ENCODE measurements at regions not wholly inside any gene's neighbourhood (a gene's known extent, or its start where the extent isn't known, plus 50 kb on each side); places are given as distances from the start of the nearest gene placed in this dataset.
"Not testable (repeated sequence)": the region's sequence is repeated elsewhere in the genome, so short reads cannot be mapped to it uniquely, and the experiment has no call there.

DNA sequence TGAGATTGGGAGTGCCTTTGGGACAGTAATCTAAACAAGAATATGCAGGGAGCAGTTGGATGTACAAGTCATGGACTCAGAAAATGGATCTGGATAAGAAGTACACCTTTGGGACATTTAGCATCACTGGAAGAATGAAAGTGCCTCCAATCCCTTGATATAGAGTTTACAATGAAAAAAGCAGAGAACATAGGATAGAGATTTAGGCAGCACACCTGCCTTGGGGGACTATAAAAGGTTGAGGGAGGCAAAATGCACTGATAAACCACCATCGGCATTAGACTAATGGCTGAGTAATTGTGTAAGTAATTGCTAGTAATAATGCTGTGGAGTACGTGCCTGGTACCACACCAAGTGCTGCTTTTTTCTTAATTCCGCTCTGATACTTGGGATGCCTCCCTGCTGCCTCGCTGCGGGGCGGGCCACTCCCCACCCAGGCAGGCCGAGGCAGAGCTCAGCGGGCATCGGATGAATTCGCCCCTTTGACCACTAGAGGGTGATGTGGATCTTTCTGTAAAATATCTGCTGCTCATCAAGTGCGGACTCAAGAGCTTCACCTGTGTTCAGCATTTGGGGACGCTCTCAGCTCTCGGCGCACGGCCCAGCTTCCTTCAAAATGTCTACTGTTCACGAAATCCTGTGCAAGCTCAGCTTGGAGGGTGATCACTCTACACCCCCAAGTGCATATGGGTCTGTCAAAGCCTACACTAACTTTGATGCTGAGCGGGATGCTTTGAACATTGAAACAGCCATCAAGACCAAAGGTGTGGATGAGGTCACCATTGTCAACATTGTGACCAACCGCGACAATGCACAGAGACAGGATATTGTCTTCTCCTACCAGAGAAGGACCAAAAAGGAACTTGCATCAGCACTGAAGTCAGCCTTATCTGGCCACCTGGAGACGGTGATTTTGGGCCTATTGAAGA lies 99.9 kb downstream of the ANKRD18B start:
- DNase-seq (ENCODE audit: low read depth), result peak; percentile 35

DNA sequence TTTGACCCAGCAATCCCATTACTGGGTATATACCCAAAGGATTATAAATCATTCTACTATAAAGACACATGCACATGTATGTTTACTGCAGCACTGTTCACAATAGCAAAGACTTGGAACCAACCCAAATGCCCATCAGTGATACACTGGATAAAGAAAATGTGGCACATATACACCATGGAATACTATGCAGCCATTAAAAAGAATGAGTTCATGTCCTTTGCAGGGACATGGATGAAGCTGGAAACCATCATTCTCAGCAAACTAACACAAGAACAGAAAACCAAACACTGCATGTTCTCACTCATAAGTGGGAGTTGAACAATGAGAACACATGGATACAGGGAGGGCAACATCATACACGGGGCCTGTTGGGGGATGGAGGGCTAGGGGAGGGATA lies 104.3 kb downstream of the ANKRD18B start:
- not testable (repeated sequence) for DNase-seq (ENCODE audit: low read depth)

- no peak for DNase-seq (ENCODE audit: low read depth)
Observed at GRCh38 chr9:33628865-33629410, 104.9 kb downstream of the ANKRD18B start.

- DNase-seq (ENCODE audit: low read depth), result no peak
Observed at GRCh38 chr9:33633636-33634035, 109.6 kb downstream of the ANKRD18B start.

DNA sequence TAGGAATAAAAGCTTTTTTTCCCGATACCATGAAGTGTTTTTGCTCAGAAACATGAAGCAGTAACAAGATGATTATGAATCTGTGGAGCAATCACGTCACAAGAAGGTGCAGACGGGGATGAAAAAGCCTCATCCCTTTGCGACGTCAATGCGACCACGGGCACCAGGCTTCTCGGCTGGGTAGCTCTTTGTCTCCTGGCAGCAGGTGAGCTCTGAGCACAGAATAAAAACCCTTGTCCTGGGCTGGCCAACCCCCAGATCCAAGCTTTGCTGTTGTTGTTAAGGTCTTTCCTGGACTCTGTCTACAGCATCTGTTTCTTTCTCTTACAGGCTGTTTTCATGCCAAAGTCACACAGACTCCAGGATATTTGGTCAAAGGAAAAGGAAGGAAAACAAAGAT lies 113.8 kb downstream of the ANKRD18B start:
- no peak for DNase-seq (ENCODE audit: low read depth)

GRCh38 chr9:33638391-33638915 lies 114.4 kb downstream of the ANKRD18B start:
- no peak for DNase-seq (ENCODE audit: low read depth)

DNA sequence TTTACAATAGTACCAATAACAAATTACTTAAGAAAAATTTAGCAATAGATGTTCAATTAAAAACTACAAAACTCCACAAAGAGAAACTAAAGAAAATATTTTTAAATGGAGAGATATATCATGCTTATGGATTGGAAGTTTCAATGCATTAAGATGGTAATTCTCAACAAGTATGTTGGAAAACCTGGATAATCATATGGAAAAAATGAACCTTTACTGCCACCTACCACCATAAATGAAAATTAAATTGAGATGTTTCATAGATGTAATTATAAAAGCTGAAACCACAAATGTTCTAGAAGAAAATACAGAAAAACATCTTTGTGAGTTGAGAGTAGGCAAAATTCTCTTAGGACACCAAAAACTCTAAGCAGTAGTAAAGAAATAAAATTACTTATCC lies 121.7 kb downstream of the ANKRD18B start:
- no peak for DNase-seq (ENCODE audit: low read depth)

- no peak for DNase-seq (ENCODE audit: low read depth)
Observed at GRCh38 chr9:33649463-33649862, 125.4 kb downstream of the ANKRD18B start.

GRCh38 chr9:33651125-33651524 lies 127.1 kb downstream of the ANKRD18B start:
- no peak for DNase-seq (ENCODE audit: low read depth)

- DNase-seq (ENCODE audit: low read depth), result no peak
Observed at GRCh38 chr9:33659921-33660320, 135.4 kb upstream of the PRSS3 start.

GRCh38 chr9:33660772-33661171 lies 134.6 kb upstream of the PRSS3 start:
- DNase-seq (ENCODE audit: low read depth), result no peak

- no peak for DNase-seq (ENCODE audit: low read depth)
Observed at GRCh38 chr9:33661176-33661575, 134.2 kb upstream of the PRSS3 start.

DNA sequence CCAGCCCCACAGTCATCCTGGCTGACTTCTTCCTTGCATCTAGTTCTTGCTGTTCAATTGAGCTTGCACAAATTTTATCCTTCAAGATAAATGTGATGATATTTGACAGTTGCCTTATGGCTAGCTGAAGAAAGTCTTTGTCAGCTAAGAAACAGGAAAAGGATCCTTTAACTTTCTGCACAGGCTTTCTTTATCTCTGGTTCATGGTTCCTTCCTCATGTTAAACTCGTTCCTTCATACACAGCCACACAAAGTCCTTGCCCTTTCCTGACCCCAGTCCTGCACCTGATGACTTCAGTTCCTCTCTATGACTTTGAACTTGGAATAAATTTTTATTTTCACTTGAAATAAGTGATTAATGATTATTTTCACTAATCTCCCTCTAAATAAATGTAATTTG lies 132.5 kb upstream of the PRSS3 start:
- DNase-seq (ENCODE audit: low read depth), result no peak

GRCh38 chr9:33676194-33676745 lies 119.1 kb upstream of the PRSS3 start:
- not testable (repeated sequence) for DNase-seq (ENCODE audit: low read depth)

- DNase-seq (ENCODE audit: low read depth), result no peak
Observed at GRCh38 chr9:33676746-33677505, 118.4 kb upstream of the PRSS3 start.

- DNase-seq (ENCODE audit: low read depth), result no peak
Observed at GRCh38 chr9:33677506-33677809, 117.9 kb upstream of the PRSS3 start.

DNA sequence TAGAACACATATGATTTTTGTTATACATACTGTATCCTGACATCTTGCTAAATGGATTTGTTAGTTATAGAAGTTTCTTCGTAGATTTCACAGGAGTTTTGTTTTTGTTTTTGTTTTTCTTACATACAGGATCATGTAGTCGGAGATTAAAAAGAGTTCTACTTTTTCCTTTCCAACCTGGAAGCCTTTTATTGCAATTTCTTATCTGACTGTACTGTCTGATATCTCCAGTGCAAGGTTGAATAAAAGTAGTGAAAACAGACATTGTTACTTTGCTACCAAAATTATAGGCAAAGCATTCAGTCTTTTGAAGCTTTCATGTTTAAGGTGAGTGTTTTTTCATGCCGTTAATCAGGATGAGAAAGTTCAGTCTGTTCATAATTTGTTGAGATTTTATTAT lies 117.4 kb upstream of the PRSS3 start:
- DNase-seq (ENCODE audit: low read depth), result no peak

DNA sequence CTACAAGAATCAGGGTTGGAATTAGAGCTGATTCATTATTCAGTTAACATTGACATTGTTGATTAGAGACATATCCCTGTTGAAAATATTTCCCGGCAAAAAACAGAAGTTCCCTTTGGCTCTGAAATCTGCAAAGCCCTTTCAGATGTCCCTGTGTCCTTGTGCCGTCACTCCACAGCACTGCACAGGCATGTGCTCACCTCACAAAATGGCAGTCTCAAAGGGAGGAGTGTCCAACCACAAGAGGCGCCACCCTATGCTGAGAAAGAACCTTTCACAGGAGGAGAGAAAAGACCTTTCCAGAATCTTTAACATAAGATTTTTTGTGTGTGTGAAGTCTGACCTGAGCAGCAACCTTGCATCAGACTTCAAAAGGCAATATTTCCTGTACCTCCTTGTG lies 112.8 kb upstream of the PRSS3 start:
- no peak for DNase-seq (ENCODE audit: low read depth)

GRCh38 chr9:33684831-33685230 lies 110.5 kb upstream of the PRSS3 start:
- no peak for DNase-seq (ENCODE audit: low read depth)

GRCh38 chr9:33686942-33687341 lies 108.4 kb upstream of the PRSS3 start:
- DNase-seq (ENCODE audit: low read depth), result no peak

DNA sequence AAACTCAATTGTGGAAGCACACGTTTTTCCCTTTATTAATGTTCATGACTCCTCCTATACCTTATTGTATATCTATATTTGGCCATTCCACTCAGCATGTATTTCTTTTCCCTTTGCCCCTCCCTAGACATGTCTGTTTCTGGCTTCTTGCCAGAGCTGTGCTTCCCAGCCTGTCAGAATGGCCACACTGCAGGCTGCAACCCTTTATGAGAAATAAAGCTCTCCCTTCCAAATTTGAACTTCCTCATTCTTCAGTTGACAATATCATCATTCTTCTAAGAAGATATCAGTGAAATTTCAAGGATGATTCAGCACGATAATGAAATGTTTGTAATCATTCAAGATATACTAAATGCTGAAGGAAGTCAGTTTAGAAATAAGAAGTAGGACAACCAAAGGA lies 107.6 kb upstream of the PRSS3 start:
- DNase-seq (ENCODE audit: low read depth), result no peak

DNA sequence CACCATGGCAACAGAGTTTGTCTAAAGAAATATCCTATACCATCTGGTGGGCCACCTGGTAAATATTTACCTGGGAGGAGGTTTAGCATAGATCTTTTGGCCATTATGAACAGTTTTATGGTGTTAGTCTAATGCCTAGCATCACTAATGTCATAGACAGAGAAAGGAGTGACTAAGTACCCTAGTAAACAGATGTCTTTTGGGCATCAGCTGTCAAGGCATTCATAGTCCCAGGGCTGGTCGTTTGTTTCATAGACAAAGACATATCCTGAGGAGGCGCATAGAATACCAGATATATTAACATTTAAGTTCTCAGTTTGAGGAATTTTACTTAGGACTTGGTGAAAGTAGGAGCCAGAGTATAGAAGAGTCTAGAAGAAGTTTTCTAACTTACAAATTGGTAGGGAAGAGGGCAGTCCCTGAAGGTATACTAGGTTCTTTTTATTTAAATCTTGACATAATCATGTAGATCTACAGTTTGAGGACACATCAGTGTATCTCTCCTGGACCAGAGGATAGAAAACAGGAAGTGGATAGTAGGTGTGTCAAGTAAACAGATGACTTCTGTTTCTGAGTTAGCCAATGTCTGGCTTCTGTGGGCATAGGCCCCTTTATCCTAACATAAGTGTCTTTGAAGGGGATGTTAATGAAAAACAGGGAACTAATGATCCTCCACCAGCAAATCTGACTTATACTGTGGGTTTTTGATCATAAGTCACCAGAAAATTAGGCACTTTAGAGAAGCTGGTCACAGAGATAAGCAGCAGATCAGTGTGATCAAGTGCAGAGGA lies 105.0 kb upstream of the PRSS3 start:
- no peak for DNase-seq (ENCODE audit: low read depth)

Data from stimulated activated CD8-positive, alpha-beta memory T cell treated with anti-CD3 and anti-CD28 coated beads, Interleukin-7, amount 100 ng/mL, for 24 hours (primary cell).